ENCODE measurements at regions not wholly inside any gene's neighbourhood (a gene's known extent, or its start where the extent isn't known, plus 50 kb on each side); places are given as distances from the start of the nearest gene placed in this dataset.

GRCh38 chr1:239706245-239706892 lies 320.0 kb downstream of the CHRM3 start:
- TF ChIP-seq, protein P1, sequence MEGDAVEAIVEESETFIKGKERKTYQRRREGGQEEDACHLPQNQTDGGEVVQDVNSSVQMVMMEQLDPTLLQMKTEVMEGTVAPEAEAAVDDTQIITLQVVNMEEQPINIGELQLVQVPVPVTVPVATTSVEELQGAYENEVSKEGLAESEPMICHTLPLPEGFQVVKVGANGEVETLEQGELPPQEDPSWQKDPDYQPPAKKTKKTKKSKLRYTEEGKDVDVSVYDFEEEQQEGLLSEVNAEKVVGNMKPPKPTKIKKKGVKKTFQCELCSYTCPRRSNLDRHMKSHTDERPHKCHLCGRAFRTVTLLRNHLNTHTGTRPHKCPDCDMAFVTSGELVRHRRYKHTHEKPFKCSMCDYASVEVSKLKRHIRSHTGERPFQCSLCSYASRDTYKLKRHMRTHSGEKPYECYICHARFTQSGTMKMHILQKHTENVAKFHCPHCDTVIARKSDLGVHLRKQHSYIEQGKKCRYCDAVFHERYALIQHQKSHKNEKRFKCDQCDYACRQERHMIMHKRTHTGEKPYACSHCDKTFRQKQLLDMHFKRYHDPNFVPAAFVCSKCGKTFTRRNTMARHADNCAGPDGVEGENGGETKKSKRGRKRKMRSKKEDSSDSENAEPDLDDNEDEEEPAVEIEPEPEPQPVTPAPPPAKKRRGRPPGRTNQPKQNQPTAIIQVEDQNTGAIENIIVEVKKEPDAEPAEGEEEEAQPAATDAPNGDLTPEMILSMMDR (IDR thresholded peaks at IDR 0.05; ENCODE audit: control extremely low read depth, extremely low read depth, low read depth, missing control alignments) = no peak
- CTCF ChIA-PET = interaction anchor here (1.8 to 2.1 kb wide), 2 partner anchors 11 to 16 kb away, joined by 4 to 7 read pairs; no protein-coding TSS in a partner anchor
- no peak for DNase-seq (ENCODE audit: extremely low spot score)
- POLR2A ChIA-PET = no interaction called here

DNA sequence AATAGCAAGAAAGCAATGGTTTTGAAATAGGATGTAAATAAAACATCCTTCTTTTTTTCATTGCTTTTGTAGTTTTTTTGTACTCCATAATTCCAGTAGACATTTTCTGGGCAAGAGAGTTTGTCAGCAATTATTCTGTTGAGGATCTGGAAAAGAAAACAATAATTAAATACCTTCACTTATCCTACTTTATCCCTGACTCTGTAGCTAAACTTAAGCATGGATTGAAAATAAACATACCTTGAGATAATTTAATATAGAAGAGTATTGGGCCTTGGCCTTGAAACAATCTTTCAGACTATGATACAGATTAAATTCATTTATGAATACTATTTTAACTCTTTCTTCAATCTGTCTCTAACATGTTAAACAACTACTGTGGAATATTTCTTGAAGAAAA lies 321.2 kb downstream of the CHRM3 start:
- DNase-seq (ENCODE audit: extremely low spot score) = no peak
- POLR2A ChIA-PET = no interaction called here
- TF ChIP-seq, protein P1 (IDR thresholded peaks at IDR 0.05; ENCODE audit: control extremely low read depth, extremely low read depth, low read depth, missing control alignments) = no peak
- CTCF ChIA-PET = interaction anchor here (1.1 to 2.1 kb wide), 3 partner anchors 9 to 31 kb away, joined by 3 to 7 read pairs (median 4); no protein-coding TSS in a partner anchor

GRCh38 chr1:239708622-239709021 lies 322.3 kb downstream of the CHRM3 start:
- POLR2A ChIA-PET = no interaction called here
- TF ChIP-seq, protein P1 (IDR thresholded peaks at IDR 0.05; ENCODE audit: control extremely low read depth, extremely low read depth, low read depth, missing control alignments) = no peak
- no peak for DNase-seq (ENCODE audit: extremely low spot score)
- CTCF ChIA-PET = interaction anchor here (1.2 to 2.1 kb wide), 2 partner anchors 8 to 16 kb away, joined by 4 to 7 read pairs; no protein-coding TSS in a partner anchor

DNA sequence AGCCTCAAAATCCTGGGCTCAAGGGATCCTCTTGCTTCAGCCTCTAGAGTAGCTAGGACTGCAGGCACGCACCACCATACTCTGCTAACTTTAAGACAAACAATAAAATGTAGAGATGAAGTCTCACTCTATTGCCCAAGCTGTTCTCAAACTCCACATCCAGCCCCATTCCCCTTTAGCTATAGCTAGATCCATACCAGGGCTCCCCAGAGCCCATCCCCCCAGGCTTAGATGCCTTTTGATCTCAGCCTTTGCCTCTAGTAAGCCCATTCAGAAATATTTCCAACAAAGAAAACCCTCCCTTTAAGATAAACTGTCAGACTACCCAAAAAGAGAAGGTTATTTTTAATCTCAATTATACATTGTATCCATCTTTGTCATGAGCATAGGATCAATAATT lies 325.4 kb downstream of the CHRM3 start:
- DNase-seq (ENCODE audit: extremely low spot score) = no peak
- ChIA-PET CTCF (no interaction called here), POLR2A (no interaction called here)
- TF ChIP-seq, protein P1 (IDR thresholded peaks at IDR 0.05; ENCODE audit: control extremely low read depth, extremely low read depth, low read depth, missing control alignments) = no peak

DNA sequence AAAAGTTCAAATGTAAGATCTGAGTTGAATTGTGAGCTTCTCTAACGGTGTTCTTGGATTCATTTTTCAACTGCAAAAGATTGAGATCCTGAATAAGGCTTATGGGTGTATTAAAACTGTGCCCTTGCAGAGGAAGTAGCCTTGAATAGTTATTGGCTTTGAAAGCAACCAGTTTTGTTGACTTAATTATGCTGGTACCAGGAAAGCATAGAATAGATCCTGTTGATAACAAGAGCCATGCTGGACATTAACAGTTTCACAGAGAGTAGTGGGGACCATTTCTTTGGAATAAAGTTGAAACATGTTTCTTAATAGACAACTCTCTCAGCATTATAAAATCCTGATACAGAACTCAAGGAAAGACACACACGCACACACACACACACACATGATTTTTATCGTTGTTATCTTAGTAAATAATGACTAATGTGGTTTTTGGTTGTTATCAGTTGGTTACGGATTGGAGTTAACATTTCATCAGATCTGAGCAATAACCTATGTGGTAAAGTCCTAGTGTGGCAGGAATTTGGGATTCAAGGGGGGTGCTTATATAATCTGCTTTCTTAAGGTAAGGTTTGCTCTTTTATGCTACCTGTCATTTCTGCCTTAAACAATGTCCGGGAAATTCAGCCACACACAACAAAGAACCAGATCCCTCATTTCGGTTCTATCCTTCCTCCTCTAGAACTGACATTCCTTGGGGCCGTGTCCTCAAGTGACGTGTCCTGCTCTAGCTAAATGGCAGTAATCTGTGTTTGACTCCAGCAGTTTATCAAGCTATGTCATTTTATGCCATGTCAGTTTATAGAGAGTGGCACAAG lies 330.9 kb downstream of the CHRM3 start:
- TF ChIP-seq, protein P1 (IDR thresholded peaks at IDR 0.05; ENCODE audit: control extremely low read depth, extremely low read depth, low read depth, missing control alignments) = no peak
- ChIA-PET POLR2A (no interaction called here), CTCF (interaction anchor here (1.1 to 2.3 kb wide), 4 partner anchors 7 to 10 kb away, joined by 4 to 7 read pairs (median 4); no protein-coding TSS in a partner anchor)
- DNase-seq (ENCODE audit: extremely low spot score) = no peak

DNA sequence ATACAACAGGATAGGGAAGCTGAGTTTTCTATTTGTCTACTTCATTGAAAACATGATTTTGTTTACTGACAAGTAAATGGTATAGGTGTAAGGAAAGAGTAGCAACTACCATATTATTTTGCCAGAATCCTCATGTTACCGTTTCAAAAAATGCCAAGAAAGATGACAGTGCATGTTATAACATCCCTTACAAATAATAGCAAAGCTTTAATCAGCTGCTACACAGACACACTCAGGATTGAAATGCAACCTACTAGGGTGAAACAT lies 331.5 kb downstream of the CHRM3 start:
- DNase-seq (ENCODE audit: extremely low spot score) = no peak
- POLR2A ChIA-PET = no interaction called here
- CTCF ChIA-PET = interaction anchor here (2.0 to 2.3 kb wide), 2 partner anchors 8 to 10 kb away, joined by 5 to 7 read pairs; no protein-coding TSS in a partner anchor
- TF ChIP-seq, protein P1 (IDR thresholded peaks at IDR 0.05; ENCODE audit: control extremely low read depth, extremely low read depth, low read depth, missing control alignments) = no peak

Data from GM10248 (cell line).